HG03378 (cell line): ENCODE measurements at regions not wholly inside any gene's neighbourhood (a gene's known extent, or its start where the extent isn't known, plus 50 kb on each side); places are given as distances from the start of the nearest gene placed in this dataset.

ENCODE experiments used
- ATAC-seq: cut with Tn5 transposase; IDR thresholded peaks from one replicate; pipeline ENCODE4 v1.9.1; 2021; ENCODE audit warnings: mild to moderate bottlenecking, moderate library complexity; ENCODE audit not compliant: unreplicated experiment

- ATAC-seq: no peak
These were observed 113.2 kb upstream of the TMEM132D start for GRCh38 chr12:130016986-130017385.

GRCh38 chr12:130017591-130018449 is 114.0 kb upstream of the TMEM132D start:
- no peak for ATAC-seq

- ATAC-seq: no peak
These were observed 114.8 kb upstream of the TMEM132D start for GRCh38 chr12:130018614-130019013.

GRCh38 chr12:130026608-130027176 is 122.9 kb upstream of the TMEM132D start:
- no peak for ATAC-seq

- ATAC-seq: no peak
These were observed 124.0 kb upstream of the TMEM132D start for GRCh38 chr12:130027798-130028197.

GRCh38 chr12:130029151-130029550 is 125.3 kb upstream of the TMEM132D start:
- ATAC-seq: no peak

GRCh38 chr12:130031041-130031440 is 127.2 kb upstream of the TMEM132D start:
- ATAC-seq: no peak

GRCh38 chr12:130031571-130032189 is 127.9 kb upstream of the TMEM132D start:
- no peak for ATAC-seq

- no peak for ATAC-seq
These were observed 120.1 kb upstream of the FZD10 start for GRCh38 chr12:130041983-130042812.

- ATAC-seq: no peak
These were observed 118.4 kb upstream of the FZD10 start for GRCh38 chr12:130043685-130044406.

GRCh38 chr12:130044991-130045621 is 117.2 kb upstream of the FZD10 start:
- ATAC-seq: no peak

- ATAC-seq: no peak
These were observed 112.6 kb upstream of the FZD10 start for GRCh38 chr12:130049666-130050065.

- ATAC-seq: no peak
These were observed 110.4 kb upstream of the FZD10 start for GRCh38 chr12:130051900-130052299.

GRCh38 chr12:130053651-130054069 is 108.6 kb upstream of the FZD10 start:
- no peak for ATAC-seq

- no peak for ATAC-seq
These were observed 107.5 kb upstream of the FZD10 start for GRCh38 chr12:130054803-130055202.

- no peak for ATAC-seq
These were observed 103.3 kb upstream of the FZD10 start for GRCh38 chr12:130058926-130059472.

GRCh38 chr12:130063866-130064265 is 98.4 kb upstream of the FZD10 start:
- no peak for ATAC-seq

GRCh38 chr12:130064999-130065398 is 97.3 kb upstream of the FZD10 start:
- no peak for ATAC-seq

GRCh38 chr12:130066742-130067141 is 95.5 kb upstream of the FZD10 start:
- ATAC-seq: no peak

GRCh38 chr12:130068741-130069140 is 93.5 kb upstream of the FZD10 start:
- no peak for ATAC-seq
